ENCODE measurements at regions not wholly inside any gene's neighbourhood (a gene's known extent, or its start where the extent isn't known, plus 50 kb on each side); places are given as distances from the start of the nearest gene placed in this dataset.

DNA sequence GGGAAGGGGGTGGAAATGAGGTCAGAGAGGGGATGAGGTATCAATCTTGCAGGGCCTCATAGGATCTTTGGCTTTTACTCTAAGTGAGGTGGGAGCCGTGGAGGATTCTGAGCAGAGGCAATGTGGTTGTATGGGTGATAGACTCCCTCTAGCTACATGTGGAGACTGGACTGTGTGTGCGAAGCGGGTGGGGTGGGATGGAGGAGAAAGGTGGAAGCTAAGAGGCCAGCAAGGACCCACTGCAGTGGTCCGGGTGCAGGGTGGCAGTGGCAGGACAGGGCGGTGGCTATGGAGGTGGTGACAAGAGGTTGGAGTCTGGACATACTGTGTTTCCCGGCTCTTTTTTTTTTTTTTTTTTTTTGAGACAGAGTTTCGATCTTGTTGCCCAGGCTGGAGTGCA lies 62.4 kb upstream of the PTPN1 start:
- TF ChIP-seq, protein P1, sequence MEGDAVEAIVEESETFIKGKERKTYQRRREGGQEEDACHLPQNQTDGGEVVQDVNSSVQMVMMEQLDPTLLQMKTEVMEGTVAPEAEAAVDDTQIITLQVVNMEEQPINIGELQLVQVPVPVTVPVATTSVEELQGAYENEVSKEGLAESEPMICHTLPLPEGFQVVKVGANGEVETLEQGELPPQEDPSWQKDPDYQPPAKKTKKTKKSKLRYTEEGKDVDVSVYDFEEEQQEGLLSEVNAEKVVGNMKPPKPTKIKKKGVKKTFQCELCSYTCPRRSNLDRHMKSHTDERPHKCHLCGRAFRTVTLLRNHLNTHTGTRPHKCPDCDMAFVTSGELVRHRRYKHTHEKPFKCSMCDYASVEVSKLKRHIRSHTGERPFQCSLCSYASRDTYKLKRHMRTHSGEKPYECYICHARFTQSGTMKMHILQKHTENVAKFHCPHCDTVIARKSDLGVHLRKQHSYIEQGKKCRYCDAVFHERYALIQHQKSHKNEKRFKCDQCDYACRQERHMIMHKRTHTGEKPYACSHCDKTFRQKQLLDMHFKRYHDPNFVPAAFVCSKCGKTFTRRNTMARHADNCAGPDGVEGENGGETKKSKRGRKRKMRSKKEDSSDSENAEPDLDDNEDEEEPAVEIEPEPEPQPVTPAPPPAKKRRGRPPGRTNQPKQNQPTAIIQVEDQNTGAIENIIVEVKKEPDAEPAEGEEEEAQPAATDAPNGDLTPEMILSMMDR (IDR thresholded peaks at IDR 0.05), result no peak
- TF ChIP-seq EP300 (IDR thresholded peaks at IDR 0.05) (no peak), POLR2A (IDR thresholded peaks at IDR 0.05; ENCODE audit: low read depth) (no peak), POLR2AphosphoS5 (IDR thresholded peaks at IDR 0.05) (no peak)

Measured in esophagus muscularis mucosa (tissue), 4 donors.